ENCODE measurements at regions not wholly inside any gene's neighbourhood (a gene's known extent, or its start where the extent isn't known, plus 50 kb on each side); places are given as distances from the start of the nearest gene placed in this dataset.
A peak's percentile ranks its signal among the peaks of the same experiment; 100 is the strongest.
"Not testable (repeated sequence)": the region's sequence is repeated elsewhere in the genome, so short reads cannot be mapped to it uniquely, and the experiment has no call there.

DNA sequence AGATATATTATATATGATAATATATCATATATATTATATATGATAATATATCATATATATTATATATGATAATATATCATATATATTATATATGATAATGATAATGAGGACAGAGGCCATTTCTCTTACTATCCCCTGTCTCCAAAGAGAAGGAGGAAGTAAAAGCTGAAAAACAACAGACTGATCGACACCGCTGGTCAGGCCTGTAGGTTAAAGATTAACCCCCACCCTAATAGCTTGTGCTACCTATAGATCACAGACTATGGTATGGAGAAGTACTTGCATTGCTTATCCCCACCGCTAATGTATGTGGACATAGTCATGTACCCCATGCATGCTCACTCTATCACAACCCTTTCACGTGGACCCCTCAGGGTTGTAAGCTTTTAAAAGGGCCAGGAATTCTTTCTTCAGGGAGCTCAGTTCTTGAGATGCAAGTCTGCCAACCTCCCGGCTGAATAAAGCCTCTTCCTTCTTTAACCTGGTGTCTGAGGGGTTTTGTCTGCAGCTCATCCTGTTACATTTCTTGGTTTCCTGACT, 786.1 kb upstream of the TMEM132C start:
- DNase-seq, result no peak

DNA sequence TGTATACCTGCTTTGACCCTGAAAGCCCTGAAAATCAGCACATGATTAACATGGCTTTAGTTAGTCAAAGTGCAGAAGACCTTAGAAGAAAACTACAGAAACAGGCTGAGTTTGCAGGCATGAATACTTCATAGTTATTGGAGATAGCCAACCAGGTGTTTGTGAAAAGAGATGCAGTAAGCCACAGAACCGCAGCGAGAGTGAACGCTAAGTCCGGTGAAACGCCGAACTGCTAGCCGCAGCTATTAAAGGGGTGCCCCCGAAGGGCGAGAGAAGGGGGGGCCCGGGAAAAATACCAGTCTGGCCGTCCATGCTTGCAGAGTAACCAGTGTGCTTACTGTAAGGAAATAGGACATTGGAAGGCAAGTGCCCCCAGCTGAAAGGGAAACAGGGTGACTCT, 784.0 kb upstream of the TMEM132C start:
- no peak for DNase-seq

DNA sequence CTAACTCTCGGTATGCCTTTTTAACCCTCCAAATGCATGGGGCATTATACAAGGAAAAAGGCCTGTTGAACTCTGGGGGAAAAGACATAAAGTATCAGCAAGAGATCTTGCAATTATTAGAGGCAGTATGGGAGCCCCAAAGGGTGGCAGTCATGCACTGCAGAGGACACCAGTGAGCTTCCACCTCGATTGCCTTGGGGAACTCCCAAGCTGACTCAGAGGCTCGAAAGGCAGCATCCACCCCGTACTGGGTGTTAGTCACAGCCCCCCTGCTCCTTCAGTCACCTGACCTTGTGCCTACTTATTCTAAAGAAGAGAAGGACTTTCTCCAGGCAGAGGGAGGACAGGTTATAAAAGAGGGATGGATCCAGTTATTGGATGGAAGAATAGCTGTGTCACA, 781.4 kb upstream of the TMEM132C start:
- DNase-seq, result peak; percentile 19

DNA sequence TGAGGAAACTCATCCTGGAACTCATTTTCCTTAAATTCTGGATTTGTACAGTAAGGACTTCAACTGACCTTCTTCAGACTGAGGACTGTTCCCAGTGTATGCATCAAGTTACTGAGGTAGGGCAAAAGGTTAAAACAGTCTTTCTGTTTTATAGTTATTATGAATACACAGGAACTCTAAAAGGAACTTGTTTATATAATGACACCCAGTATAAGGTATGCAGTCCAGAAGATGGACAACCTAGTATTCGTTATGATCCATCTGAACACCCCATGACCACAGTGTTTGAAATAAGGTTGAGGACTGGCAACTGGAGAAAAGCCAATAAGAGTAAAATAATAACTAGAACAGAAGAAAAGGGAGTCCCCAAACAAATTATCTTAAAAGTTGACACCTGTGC, 779.9 kb upstream of the TMEM132C start:
- no peak for DNase-seq

DNA sequence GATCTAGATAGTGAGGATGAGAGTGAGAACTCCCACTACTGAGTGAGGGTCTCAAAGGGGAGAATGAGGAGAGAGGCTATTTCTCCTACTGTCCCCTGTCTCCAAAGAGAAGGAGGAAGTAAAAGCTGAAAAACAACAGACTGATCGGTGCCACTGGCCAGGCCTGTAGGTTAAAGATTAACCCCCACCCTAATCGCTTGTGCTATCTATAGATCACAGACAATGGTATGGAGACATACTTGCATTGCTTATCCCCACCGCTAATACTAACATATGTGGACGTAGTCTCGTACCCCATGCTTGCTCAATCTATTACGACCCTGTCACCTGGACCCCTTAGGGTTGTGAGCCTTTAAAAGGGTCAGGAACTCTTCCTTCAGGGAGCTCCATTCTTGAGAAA, 777.9 kb upstream of the TMEM132C start:
- DNase-seq, result peak; percentile 29

DNA sequence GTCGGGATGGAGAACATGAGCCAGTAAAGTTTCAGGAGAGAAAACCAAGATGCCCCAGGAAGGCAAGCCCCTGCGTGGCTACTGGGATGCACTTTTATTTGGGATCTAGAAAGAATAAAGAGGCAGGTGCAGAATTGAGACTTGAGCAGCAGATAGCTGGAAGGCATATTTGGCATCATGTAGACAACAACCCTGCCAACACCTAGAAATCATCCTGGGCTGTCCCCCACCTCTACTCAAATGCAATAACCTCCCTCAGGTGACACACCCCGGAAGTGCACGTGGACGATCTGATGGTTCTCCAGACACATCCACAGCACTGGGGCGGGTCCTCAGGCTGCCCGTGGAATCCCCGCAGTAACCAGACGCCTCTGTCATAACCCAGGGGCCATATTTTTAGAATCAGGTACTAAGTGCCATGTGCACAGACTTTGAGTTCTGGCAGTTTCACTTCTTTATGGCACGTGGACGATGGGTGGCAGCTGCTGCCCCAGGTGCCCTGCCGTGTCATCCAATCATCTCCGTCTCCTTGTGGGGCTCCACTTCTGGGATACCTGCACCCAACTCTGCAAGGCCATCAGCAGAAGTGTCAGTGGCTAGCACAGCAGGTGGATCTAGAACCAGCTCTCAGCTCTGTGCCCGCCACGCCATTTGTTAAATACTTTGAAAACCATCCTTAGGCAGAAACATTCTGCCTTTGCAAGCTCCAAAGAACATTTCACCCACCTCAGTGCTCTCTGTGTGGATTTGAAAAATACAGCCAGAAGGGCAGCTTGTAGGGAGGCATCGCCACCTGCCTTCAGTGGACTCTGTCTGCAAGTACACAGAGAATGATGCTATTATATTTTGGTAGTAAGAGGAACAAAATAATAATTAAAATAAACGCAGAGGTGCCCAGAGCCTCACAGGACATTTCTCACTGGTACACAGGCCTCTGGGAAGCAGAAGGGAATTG, 771.7 kb upstream of the TMEM132C start:
- no peak for DNase-seq

DNA sequence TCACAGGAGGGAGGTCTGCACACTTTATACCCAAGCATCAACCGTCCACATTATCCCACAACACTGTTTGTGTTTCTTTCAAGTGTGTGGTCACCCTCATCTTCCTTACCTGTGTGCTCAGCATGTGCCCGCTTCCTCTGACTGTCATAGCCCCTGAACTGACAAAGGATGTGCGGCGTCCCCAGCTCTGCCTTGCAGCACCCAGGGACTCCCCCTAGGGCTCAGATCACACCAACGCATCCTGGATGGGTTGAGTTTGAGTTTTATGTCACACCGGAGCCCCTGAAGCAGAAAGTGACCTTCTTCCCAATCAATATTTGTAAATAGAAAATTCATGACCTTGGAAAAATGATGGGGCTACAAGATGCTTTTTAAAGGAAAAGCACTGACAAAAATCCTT, 770.7 kb upstream of the TMEM132C start:
- no peak for DNase-seq

DNA sequence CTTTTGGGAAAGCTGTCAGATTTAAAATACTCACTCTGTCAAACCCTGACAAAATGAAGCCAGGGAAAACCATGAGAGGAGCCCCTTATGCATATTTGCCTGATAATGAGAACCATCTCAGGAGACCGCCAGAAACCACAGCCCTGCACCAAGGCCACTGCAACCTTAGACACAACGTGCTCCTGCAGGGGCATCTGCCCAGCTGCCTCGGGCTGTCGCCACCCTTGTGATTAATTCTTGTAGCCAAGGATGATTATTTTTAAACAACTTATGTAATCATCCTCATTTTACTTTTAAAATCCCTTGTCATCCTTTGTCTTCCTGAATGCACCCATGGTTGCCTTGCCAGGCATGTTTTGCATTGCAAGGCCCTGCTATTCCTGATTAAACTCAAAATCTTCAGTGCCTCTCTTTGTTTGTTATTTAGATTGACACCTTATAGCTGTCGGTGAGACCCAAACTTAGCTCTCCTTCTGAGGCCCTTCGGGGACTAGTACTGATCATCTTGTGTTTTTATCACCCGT, 766.4 kb upstream of the TMEM132C start:
- no peak for DNase-seq

DNA sequence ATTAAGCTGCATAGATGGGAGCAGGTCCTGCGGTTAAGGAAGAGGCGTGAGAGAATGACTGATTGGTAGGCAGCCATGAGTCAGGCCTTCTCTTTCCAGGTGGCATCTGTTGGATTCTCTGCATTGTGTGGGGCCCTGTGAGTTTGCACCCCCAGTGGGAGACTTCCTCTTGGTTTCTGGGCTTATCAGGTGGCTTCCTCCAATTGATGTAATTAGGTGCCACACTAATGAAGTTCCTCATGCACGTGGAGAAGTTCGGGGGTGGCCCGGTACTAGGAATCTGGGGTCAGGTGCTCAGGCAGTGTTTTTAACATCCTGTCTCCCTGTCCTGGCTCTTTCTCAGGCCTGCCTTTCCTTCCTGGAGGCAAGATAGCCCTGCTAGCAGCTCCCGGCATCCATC, 765.1 kb upstream of the TMEM132C start:
- DNase-seq, result no peak

DNA sequence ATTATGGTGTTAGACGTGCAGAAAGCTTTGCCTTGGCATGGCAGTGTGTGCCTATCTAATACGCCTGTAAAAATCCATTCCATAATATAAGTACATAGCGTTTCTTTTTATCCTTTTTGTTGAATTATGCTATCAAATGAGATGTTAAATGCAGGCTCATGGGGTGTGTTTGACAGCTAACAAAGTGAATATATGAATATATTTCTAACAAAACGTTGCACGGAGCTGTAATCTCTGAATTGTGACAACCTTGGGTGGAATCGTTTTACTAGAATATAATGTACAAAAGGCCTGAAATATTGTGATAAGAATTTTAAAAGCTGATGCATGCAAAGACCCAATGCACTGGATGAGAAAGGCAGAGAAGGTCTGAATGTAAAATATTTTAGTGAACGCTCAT, 763.7 kb upstream of the TMEM132C start:
- DNase-seq, result no peak

DNA sequence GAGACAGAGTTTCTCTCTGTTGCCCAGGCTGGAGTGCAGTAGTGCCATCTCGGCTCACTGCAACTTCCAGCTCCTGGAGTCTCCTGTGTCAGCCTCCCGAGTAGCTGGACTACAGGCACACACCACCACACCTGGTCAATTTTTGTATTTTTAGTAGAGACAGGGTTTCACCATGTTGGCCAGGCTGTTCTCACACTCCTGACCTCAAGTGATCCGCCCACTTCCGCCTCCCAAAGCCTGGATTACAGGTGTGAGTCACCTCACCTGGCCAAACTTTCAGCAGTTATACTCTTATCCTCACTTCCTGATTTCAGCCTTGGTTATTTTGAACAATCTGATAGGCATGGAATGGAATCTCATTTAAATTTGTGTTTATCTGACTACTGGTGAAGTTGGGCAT, 763.0 kb upstream of the TMEM132C start:
- not testable (repeated sequence) for DNase-seq

DNA sequence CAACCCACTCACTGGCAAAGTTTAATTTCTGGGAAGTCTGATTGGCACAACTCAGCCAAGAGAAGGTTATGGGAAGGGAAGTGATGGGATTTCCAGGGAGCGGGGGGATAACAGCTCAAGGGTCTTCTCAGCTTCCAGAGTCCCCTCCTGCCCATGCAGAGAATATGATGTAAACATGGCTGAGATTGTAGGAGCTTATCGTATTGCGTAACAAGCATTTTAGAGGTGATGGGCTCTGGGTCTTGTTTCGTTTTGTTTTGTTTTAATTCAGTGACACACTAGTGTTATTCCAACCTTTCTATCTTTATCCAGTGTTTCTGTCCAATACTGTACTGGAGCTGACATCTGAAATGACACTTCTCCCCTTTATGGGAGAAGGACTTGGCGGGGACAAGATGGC, 762.1 kb upstream of the TMEM132C start:
- DNase-seq, result no peak

DNA sequence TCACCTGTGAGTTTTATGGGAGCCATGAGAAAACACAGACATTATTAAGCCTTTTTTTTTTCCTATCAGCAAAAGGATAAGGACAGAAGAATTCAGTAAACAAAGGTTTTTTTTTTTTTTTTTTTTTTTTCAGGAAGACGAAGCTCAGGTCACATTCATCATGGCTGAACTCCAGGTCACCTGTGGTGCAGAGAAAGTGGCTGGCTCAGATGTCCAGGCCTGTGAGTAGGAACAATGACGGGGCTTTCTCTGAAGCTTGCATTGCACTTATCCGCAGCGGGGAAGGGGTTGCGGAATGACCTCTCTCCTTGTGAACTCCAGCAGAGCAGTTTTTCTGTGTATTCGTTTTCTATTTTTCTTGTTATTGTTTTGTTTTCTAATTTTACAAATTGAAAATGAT, 759.6 kb upstream of the TMEM132C start:
- no peak for DNase-seq

DNA sequence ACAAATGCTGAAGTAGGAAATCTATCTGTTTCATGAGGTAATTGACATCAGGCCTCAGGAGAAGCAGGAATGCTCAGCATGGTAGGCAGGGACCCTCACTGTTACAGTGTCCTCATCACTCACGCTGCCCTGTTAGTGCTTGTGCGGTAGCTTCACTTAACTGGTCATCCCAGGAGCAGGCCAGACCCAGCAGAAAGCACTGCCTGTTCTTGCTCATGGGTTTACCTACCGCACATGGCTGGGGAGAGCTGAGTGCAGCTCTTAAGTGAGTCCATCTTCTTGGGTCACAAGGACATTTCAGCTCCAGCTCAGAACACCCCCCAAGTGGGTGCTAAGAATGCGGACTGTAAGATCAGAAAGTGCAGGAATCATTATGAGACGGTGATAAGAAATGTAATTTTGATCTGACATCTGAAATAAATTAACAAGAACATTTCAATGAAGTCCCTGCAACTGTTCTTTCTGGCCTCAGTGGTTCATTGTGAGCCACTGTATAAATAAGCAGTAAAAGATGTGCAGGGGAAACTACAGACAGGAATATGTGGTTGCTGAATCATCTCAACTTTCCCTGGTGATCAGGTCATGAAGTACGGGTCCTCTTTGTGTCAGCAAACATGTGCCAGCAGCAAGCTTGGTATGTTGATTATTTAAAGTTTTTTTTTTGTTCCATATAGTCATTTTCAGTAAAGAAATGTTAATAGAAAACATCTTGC, 757.7 kb upstream of the TMEM132C start:
- no peak for DNase-seq

DNA sequence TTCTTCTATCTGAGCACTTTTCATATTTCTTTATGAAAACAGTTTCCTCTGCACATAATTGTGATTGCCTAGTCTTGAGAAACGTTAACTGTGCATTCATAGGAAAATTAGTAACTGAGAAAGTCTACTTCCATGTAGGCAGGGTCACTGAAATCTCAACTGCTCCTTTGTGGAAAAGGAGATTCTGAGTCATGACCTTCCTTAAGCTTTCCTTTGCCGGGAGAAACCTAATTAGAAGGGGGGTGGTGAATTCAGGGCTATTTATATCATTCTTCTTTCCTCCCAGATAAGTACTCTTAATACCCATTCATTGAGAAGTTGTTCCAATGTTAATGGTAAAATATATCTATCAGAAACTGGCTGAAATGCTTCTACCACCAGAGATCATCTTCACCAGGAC, 751.0 kb upstream of the TMEM132C start:
- no peak for DNase-seq

DNA sequence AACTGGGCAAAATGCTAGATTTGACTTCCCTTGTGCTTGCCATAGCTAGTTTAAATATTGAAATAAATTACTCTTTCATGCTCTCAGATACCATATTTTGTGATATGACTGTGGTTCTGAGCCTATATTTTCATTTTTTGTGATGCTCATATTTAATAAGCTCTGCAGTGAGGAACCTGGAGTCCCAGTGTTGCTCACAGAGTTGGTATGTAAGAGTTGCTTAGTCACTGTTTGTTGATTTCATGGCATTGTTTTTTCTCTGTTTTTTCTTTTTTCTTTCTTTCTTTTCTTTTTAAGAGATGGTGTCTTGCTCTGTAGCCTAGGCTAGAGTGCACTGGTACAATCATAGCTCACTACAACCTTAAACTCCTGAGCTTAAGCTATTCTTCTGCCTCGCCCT, 750.5 kb upstream of the TMEM132C start:
- DNase-seq, result no peak

DNA sequence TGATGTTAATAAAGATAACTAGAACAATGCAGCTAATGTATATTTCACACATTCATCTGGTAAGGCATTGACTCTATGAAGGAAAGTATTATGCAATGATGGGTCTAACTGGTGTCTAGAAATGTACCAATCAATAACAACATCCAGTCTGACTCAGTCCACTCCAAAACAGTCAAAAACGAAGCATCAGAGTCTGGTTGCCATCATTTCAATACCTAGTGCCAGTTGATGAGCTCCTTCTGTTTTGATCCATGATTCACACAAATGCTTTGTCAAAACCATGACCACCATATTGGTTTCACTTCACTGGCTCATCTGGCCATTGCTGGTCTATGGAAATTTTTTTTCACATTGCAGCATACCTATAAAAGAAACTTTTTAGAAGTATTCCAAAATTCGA, 747.2 kb upstream of the TMEM132C start:
- DNase-seq, result no peak

DNA sequence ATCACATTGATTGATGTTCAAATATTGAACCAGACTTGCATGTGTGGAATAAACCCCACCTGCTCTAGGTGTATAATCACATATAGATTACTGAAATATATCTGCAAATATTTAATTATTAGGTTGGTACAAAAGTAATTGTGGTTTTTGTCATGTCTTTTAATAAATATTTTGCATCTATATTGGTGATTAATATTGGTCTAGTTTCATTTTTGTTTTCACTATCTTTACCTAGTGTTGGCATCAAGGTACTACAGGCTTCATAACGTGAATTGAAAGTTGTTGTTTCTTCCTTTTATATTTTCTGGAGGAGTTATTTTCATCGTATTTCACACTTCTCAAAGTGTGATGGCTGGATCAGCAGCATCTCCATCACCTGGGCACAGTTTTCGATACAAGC, 740.0 kb upstream of the TMEM132C start:
- no peak for DNase-seq

DNA sequence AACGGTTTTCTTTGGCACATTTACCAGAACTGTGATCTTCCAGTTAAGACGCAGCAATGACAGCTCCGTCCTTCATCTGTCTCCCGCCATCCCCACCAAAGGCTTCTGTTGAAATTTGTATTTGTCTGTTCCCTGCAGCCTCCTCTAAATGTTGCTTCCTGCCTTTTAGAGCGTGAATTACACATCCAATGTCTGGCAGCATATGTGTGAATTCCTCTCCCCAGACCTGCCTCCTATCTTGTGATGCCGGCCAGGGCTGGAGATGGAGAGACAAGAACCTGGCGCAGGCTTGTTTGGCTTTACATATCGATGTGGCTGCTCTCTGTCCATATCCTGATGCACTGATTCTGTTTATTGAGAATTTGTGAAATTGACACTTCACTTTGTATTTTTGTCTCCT, 738.4 kb upstream of the TMEM132C start:
- DNase-seq, result no peak

DNA sequence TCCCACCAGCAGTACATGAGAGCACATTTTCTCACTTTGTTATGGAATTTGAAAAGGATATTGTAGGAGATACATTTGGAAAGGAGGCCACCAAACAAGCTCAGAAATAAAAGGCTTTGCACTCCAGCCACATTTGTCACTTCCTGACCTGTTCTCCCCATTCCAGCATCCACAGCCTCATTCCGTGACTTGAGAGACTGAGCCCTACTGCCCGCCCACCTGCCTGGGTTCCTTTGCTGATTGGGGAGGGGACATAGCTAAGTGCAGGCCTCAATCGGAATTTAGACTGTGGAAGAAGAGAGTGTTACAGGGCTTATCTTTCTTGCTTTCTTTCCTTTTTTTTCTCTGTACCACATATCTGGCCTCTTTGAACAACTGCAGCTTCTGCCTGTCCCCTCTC, 735.4 kb upstream of the TMEM132C start:
- no peak for DNase-seq

DNA sequence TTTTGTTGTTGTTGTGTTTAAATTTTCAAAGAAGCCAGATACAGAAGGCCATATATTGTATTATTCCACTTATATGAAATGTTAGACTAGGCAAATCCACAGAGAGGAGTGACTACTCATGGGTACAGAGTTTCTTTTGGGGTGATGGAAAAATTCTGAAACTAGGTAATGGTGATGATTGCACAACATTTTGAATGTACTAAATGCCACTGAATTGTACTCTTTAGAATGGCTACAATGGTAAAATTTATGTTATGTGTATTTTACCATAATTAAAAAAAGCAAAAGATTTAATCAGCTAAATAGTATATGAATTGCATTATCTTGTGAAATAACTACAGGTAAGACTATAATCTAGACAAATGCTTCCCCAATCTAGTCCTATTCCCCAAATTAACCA, 733.6 kb upstream of the TMEM132C start:
- no peak for DNase-seq

DNA sequence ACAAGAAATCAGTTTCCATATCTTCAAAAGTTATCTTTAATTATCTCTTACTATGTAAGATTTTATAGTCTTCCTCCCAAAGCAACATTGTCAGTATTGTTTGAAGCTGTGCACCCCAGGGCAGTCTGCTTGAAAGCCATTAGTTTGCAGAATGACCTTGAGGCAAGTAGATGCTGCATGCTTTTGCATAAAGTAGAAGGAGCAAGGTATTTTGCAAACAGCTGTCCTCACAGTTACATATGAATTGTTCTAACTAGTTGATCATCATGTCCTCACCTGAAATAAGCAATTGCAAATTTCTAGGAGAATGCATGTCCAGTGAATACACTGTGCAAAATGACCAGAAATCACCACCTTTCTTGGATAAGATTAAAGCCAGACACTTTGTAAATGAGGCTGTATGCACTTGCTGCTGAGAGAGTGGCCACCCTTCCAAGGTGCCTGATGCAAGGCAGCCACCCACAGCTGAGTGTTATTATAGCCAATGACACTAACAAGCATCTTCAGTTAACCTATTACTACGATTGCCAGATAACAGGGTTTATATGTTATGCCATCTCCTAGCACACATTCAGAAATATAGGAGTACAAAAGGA, 730.0 kb upstream of the TMEM132C start:
- no peak for DNase-seq

DNA sequence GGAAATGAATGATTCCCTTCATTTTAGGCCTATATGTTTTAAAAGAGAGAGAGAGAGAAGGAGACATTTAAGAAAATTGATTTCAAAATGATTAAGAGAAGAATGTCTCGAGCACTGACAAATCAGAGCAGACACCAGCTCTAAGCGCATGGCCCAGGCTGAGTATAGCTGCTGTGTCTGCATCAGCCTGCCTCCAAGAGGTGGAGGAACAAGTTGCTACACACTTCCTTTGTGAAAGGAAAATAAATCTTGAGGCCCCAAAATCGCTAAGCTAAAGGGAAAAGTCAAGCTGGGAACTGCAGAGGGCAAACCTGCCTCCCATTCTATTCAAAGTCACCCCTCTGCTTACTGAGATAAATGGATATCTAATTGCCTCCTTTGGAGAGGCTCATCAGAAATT, 728.7 kb upstream of the TMEM132C start:
- DNase-seq, result no peak
